Right lobe of liver (tissue), 6 donors: ENCODE measurements at regions not wholly inside any gene's neighbourhood (a gene's known extent, or its start where the extent isn't known, plus 50 kb on each side); places are given as distances from the start of the nearest gene placed in this dataset.
A peak's percentile ranks its signal among the peaks of the same experiment; 100 is the strongest.
"Not testable (repeated sequence)": the region's sequence is repeated elsewhere in the genome, so short reads cannot be mapped to it uniquely, and the experiment has no call there.

Experiments used
- ATAC-seq, 4 donors: fragments of 200-7000 bp; cut with Tn5 transposase; one replicate each; pipeline ENCODE4 v1.9.1; 2020; ENCODE audit warnings: mild to moderate bottlenecking in 4 of 4, moderate library complexity in 4 of 4
- DNase-seq, 3 donors: peaks; one replicate each; pipeline ENCODE4 v3.0.0-alpha.2; 2020
- H3K27ac ChIP-seq, 3 donors: fragments of 200-600 bp; one replicate each; pipeline ENCODE4 v1.8.0; 2022
- H3K27me3 ChIP-seq, 2 donors: fragments of 200-600 bp; one replicate each; pipeline ENCODE4 v1.8.0; 2022
- H3K36me3 ChIP-seq, 4 donors: fragments of 200-600 bp; sonication (generic) in 1 of 4; one replicate each; pipeline versions ENCODE4 v1.5.1 to v1.8.0; 2017 to 2022; ENCODE audit warnings: control low read depth in 1 of 4
- H3K4me1 ChIP-seq, 4 donors: fragments of 200-600 bp; sonication (generic) in 1 of 4; one replicate each; pipeline versions ENCODE4 v1.5.1 to v1.8.0; 2017 to 2022; ENCODE audit warnings: control low read depth in 1 of 4
- H3K4me3 ChIP-seq, 3 donors: fragments of 200-600 bp; one replicate each; pipeline ENCODE4 v1.8.0; 2022
- H3K9me3 ChIP-seq, 4 donors: fragments of 200-600 bp; sonication (generic) in 1 of 4; one replicate each; pipeline versions ENCODE4 v1.5.1 to v1.8.0; 2017 to 2022; ENCODE audit warnings: control low read depth in 1 of 4
- CTCF ChIP-seq, 4 donors: fragments of 200-600 bp in 3 of 4; fragments of 450-650 bp in 1 of 4; IDR thresholded peaks; one replicate each; pipeline versions ENCODE4 v1.5.1 to v1.8.0; 2016 to 2022; ENCODE audit warnings: antibody characterized with exemption in 4 of 4, mild to moderate bottlenecking in 2 of 4
- POLR2A ChIP-seq: fragments of 450-650 bp; IDR thresholded peaks from one replicate; pipeline ENCODE4 v1.6.1; 2017; ENCODE audit warnings: antibody characterized with exemption, mild to moderate bottlenecking
- WGBS: methylation state at CpG from one replicate; pipeline ENCODE4 v1.1.6; 2018; ENCODE audit warnings: low coverage, low lambda C conversion rate; ENCODE audit not compliant: insufficient coverage; ENCODE audit errors: missing lambda C conversion rate; 5-methylcytosine and 5-hydroxymethylcytosine counted together
- intact Hi-C, 2 donors: fragments of 100-400 bp; cut with DNase I; formaldehyde crosslinking; loops; one replicate each; pipeline versions ENCODE4 v1.11.2 to v1.14.1; 2022
- donor health status: DM: no; HTN: yes; CAD: no.
- donor health status: DM: no; HTN: no; CAD: no.
- donor health status: DM: no; HTN: no; CAD: no.
- donor health status: DM: no; HTN: yes; CAD: no.
- donor health status: DM: no; HTN: yes; CAD: no.

DNA sequence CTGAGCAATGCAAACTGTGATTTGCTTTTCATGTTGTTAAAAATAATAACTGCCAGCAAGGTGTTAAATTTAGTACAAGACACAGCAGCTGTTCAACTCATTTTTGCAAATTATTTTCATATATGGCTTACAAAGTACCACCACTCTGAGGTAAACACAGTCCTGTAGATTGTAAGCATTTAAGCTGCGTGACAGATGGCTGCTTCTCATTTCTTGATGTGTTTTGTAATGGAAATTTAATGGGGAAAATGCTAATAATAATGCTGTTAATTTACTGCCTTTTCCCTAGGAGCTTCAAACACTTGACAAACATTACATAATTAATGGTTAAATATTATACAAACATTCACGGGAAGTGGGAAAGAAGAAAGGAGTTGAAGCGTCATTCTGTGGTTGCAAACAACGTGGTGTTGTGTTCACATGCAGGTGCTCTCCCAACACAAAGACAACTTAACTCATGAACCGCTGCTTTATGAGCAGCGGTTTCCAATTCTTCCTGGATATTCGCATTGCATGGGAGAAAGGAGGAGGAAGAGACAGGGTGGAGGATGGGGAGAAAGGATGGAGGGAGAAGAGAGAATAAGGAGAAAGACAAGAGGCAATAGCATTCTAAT is 236.8 kb upstream of the VCX start:
- no peaks in the 10 kb centered on the region for H3K36me3 ChIP-seq
- no peak for TF ChIP-seq POLR2A
- TF ChIP-seq CTCF (IDR thresholded peaks at IDR 0.05), result no peak
- no peak overlapping the region for H3K27ac ChIP-seq
- DNase-seq (no peak), ATAC-seq (no peak)
- intact Hi-C loops, result no loop called here
- H3K9me3 ChIP-seq, result no peaks in the 10 kb centered on the region
- H3K4me1 ChIP-seq, result no peaks in the 10 kb centered on the region
- WGBS, result 47% methylated on average over 7 of the region's 7 CpGs
- H3K27me3 ChIP-seq, result no peaks in the 10 kb centered on the region
- no peak overlapping the region for H3K4me3 ChIP-seq

DNA sequence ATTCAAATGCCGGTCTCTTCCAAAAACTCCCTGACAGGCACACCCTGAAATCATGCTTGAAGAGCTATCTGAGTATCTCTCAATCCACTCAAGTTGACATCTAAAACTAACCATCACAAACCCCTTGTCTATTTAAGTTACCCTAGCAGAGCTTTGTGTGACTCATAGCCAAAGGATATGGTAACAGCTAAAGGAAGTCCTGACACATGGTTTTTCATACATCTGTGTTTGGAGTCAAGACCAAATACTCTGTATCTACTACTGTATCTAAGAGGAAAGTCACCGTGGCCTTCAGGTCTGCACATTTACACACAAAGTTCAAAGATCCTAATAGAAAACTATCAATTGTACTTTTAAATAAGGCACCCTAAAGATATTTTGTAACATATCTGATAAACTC is 239.6 kb upstream of the VCX start:
- Histone ChIP-seq H3K27me3 (no peaks in the 10 kb centered on the region), H3K9me3 (no peaks in the 10 kb centered on the region), H3K36me3 (no peaks in the 10 kb centered on the region), H3K27ac (no peak overlapping the region), H3K4me1 (no peaks in the 10 kb centered on the region), H3K4me3 (no peak overlapping the region)
- DNase-seq, result no peak
- TF ChIP-seq POLR2A (no peak), CTCF (IDR thresholded peaks at IDR 0.05) (no peak)
- WGBS, result 62% methylated on average over 2 of the region's 2 CpGs
- intact Hi-C loops, result no loop called here
- ATAC-seq, result no peak

DNA sequence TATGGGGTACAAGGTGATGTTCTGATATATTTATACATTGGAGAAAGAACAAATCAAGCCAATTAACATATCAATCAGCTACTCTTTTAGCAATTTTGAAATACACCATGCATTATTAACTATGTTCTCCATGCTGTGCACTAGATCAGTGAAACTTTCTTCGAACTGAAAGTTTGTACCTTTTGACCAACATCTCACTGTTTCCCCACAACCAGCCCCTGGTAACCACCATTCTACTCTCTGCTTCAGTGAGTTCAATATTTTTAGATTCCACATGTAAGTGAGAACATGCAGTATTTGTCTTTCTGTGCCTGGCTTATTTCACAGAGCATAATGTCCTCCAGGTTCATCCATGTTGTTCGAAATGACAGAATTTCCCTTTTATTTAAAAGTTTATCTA is 246.1 kb upstream of the VCX start:
- Histone ChIP-seq H3K4me1 (no peaks in the 10 kb centered on the region), H3K27me3 (no peaks in the 10 kb centered on the region), H3K9me3 (no peaks in the 10 kb centered on the region), H3K36me3 (no peaks in the 10 kb centered on the region), H3K27ac (no peak overlapping the region), H3K4me3 (no peak overlapping the region)
- no peak for ATAC-seq
- DNase-seq, result no peak
- WGBS, result 73% methylated on average over 2 of the region's 2 CpGs
- no peak for TF ChIP-seq CTCF (IDR thresholded peaks at IDR 0.05)
- TF ChIP-seq POLR2A, result no peak
- intact Hi-C loops, result no loop called here

- H3K27me3 ChIP-seq, H3K27ac ChIP-seq, DNase-seq, H3K4me1 ChIP-seq, ATAC-seq, H3K9me3 ChIP-seq, H3K36me3 ChIP-seq, H3K4me3 ChIP-seq, intact Hi-C loops: not testable (repeated sequence)
- WGBS, result 81% methylated on average over 5 of the region's 28 CpGs
Observed at GRCh38 chrX:7593370-7593769, 249.6 kb upstream of the VCX start.

DNA sequence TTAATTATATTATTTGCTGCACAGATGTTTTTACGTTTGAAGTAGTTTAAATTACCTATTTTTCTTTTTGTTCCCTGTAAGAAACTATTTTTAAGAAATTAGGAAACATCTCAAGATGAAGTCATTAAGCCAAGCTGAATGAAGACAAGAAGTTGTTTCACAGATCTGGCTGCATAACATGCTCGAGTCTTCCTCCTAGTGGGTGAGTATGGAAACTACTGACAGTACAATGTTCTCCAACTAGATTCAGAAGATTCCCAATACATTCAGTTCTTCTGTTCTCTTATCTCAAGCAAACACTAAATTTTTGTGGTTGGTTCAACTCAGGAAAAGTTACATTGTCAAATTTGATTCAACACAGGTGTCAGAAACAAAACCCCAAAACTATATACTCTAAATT is 256.8 kb upstream of the VCX start:
- H3K4me3 ChIP-seq, result no peak overlapping the region
- no peaks in the 10 kb centered on the region for H3K27me3 ChIP-seq
- 2% methylated on average over 2 of the region's 2 CpGs for WGBS
- no peaks in the 10 kb centered on the region for H3K4me1 ChIP-seq
- no peaks in the 10 kb centered on the region for H3K36me3 ChIP-seq
- ATAC-seq, result peak in 3 of 4 donors; percentile 63 to 67 (median 64)
- intact Hi-C loops, result no loop called here
- no peak for DNase-seq
- H3K9me3 ChIP-seq, result no peaks in the 10 kb centered on the region
- H3K27ac ChIP-seq, result no peak overlapping the region
- TF ChIP-seq POLR2A (no peak), CTCF (IDR thresholded peaks at IDR 0.05) (peak; percentile 42 to 57 (median 53))
